ENCODE measurements at regions not wholly inside any gene's neighbourhood (a gene's known extent, or its start where the extent isn't known, plus 50 kb on each side); places are given as distances from the start of the nearest gene placed in this dataset.

GRCh38 chr5:57938174-57938557 is 455.6 kb upstream of the ACTBL2 start:
- H3K27me3 ChIP-seq (ENCODE audit: control insufficient read depth in 4 of 4, insufficient read depth in 4 of 4, low read length in 3 of 4), result no peaks in the 10 kb centered on the region
- H3K9me3 ChIP-seq (ENCODE audit: control insufficient read depth in 4 of 4, low read length in 3 of 4), result no peaks in the 10 kb centered on the region
- H3K27ac ChIP-seq (ENCODE audit: low read depth in 1 of 2, low read length in 2 of 2), result no peak overlapping the region
- no peak overlapping the region for H3K4me3 ChIP-seq (ENCODE audit: low read depth in 1 of 3, low read length in 3 of 3)
- no peak for DNase-seq (ENCODE audit: low spot score)
- no peak for TF ChIP-seq FOXA2 (IDR thresholded peaks at IDR 0.05)
- no peak for TF ChIP-seq GABPA (IDR thresholded peaks at IDR 0.05 in 1 of 2, conservative IDR thresholded peaks at IDR 0.05 in 1 of 2)
- TF ChIP-seq JUND (IDR thresholded peaks at IDR 0.05), result no peak
- no peak for TF ChIP-seq YY1 (IDR thresholded peaks at IDR 0.05)
- TF ChIP-seq REST (IDR thresholded peaks at IDR 0.05), result no peak
- TF ChIP-seq HNF4A (conservative IDR thresholded peaks at IDR 0.05), result no peak
- no peak for TF ChIP-seq EGR1 (IDR thresholded peaks at IDR 0.05; ENCODE audit: low read depth in 2 of 2)
- TF ChIP-seq ZBTB33 (IDR thresholded peaks at IDR 0.05), result no peak
- TF ChIP-seq FOXA1 (IDR thresholded peaks at IDR 0.05), result no peak
- H3K9ac ChIP-seq (ENCODE audit: low read depth in 1 of 2, low read length in 2 of 2), result no peak overlapping the region
- H3K4me1 ChIP-seq (ENCODE audit: control insufficient read depth in 4 of 4, insufficient read depth in 4 of 4, low read length in 3 of 4), result no peaks in the 10 kb centered on the region
- H3K36me3 ChIP-seq (ENCODE audit: control insufficient read depth in 4 of 4, insufficient read depth in 3 of 4, low read depth in 1 of 4, low read length in 3 of 4), result no peaks in the 10 kb centered on the region

DNA sequence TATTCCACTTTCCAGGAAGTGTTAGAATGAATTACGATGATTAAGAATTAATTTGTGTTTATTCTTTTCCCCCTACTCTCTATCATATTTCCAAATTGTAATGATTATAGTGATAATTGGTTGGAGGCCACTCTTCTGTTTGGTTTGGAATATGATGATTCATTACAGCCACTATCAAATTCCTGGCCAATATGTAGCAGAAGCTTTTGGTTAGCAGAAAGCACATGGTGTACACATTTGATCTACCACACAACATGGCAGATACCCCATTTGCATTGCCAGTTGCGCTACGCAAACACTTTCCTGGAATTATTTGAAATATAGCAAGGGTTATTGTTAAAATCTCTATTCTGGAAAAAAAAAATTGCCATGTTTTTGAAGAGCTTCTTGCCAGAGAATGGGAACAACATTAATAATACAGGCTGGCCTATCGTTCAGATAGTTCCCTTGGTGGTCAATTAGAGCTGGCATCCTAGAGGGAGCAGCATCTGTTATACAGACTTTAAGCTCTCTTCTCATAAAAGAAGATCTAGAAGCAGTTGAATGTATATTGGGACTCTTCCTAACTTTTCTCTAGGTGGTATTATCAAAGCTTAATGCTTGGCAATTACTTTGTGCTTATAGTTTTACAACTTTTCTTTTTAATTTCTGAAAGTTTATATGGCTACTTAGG is 455.0 kb upstream of the ACTBL2 start:
- H3K27me3 ChIP-seq (ENCODE audit: control insufficient read depth in 4 of 4, insufficient read depth in 4 of 4, low read length in 3 of 4), result no peaks in the 10 kb centered on the region
- H3K36me3 ChIP-seq (ENCODE audit: control insufficient read depth in 4 of 4, insufficient read depth in 3 of 4, low read depth in 1 of 4, low read length in 3 of 4), result no peaks in the 10 kb centered on the region
- H3K4me3 ChIP-seq (ENCODE audit: low read depth in 1 of 3, low read length in 3 of 3), result no peak overlapping the region
- no peaks in the 10 kb centered on the region for H3K4me1 ChIP-seq (ENCODE audit: control insufficient read depth in 4 of 4, insufficient read depth in 4 of 4, low read length in 3 of 4)
- TF ChIP-seq ZBTB33 (IDR thresholded peaks at IDR 0.05) (no peak), YY1 (IDR thresholded peaks at IDR 0.05) (no peak), GABPA (IDR thresholded peaks at IDR 0.05 in 1 of 2, conservative IDR thresholded peaks at IDR 0.05 in 1 of 2) (no peak), HNF4G (IDR thresholded peaks at IDR 0.05) (no peak), HNF4A (conservative IDR thresholded peaks at IDR 0.05) (no peak), SP1 (IDR thresholded peaks at IDR 0.05) (no peak), JUND (IDR thresholded peaks at IDR 0.05) (no peak)
- H3K9me3 ChIP-seq (ENCODE audit: control insufficient read depth in 4 of 4, low read length in 3 of 4), result no peaks in the 10 kb centered on the region
- H3K9ac ChIP-seq (ENCODE audit: low read depth in 1 of 2, low read length in 2 of 2), result no peak overlapping the region
- no peak for DNase-seq (ENCODE audit: low spot score)
- WGBS, result 94% methylated on average over 4 of the region's 4 CpGs
- no peak overlapping the region for H3K27ac ChIP-seq (ENCODE audit: low read depth in 1 of 2, low read length in 2 of 2)

Data from liver (tissue), 7 donors.